Transverse colon (tissue), 4 donors: ENCODE measurements at regions not wholly inside any gene's neighbourhood (a gene's known extent, or its start where the extent isn't known, plus 50 kb on each side); places are given as distances from the start of the nearest gene placed in this dataset.

Experiments used
- DNase-seq: peaks from one replicate; pipeline ENCODE4 v3.0.0-alpha.2; 2019
- H3K27ac ChIP-seq, 4 donors: fragments of 200-600 bp; sonication (generic); 2 replicates each; pipeline ENCODE4 v1.5.1; 2016 to 2018; ENCODE audit warnings: inconsistent platforms in 4 of 4
- H3K27me3 ChIP-seq: fragments of 200-600 bp; sonication (generic); 2 replicates; pipeline ENCODE4 v1.5.1; 2017; ENCODE audit warnings: inconsistent platforms
- H3K36me3 ChIP-seq, 4 donors: fragments of 200-600 bp; sonication (generic); 2 replicates each; pipeline ENCODE4 v1.5.1; 2017 to 2019; ENCODE audit warnings: inconsistent platforms in 4 of 4
- H3K4me1 ChIP-seq, 4 donors: fragments of 200-600 bp; sonication (generic); 2 replicates each; pipeline ENCODE4 v1.5.1; 2017 to 2020; ENCODE audit warnings: inconsistent platforms in 4 of 4
- H3K4me3 ChIP-seq, 4 donors: fragments of 200-600 bp; sonication (generic); 1 replicate in 1 of 4; 2 replicates in 3 of 4; pipeline versions ENCODE4 v1.5.1 to v1.6.1; 2017 to 2019; ENCODE audit warnings: inconsistent platforms in 4 of 4
- H3K9me3 ChIP-seq, 2 donors: fragments of 200-600 bp; sonication (generic); 2 replicates each; pipeline ENCODE4 v1.5.1; 2017 to 2019; ENCODE audit warnings: inconsistent platforms in 2 of 2
- EP300 ChIP-seq: sonication (generic); formaldehyde crosslinking; IDR thresholded peaks from one replicate; pipeline ENCODE4 v1.6.1; 2017; ENCODE audit warnings: antibody characterized with exemption, low read depth
- POLR2A ChIP-seq: fragments of 450-650 bp; IDR thresholded peaks from one replicate; pipeline ENCODE4 v1.6.1; 2016; ENCODE audit warnings: antibody characterized with exemption, mild to moderate bottlenecking, moderate library complexity
- POLR2AphosphoS5 ChIP-seq, 3 donors: sonication (generic); formaldehyde crosslinking; IDR thresholded peaks; one replicate each; pipeline ENCODE4 v1.6.1; 2016; ENCODE audit warnings: antibody characterized with exemption in 3 of 3
- WGBS, 2 donors: methylation state at CpG; one replicate each; pipeline ENCODE4 v1.1.5; 2018; ENCODE audit warnings: low coverage in 1 of 2; 5-methylcytosine and 5-hydroxymethylcytosine counted together
- in situ Hi-C, 4 donors: fragments of 200-750 bp; cut with MboI; loops; one replicate each; pipeline versions ENCODE4 v1.15.0 to v1.15.1; 2017; ENCODE audit warnings: low sequenced_read_pairs in 3 of 4, low pct_ligation_motif_present in 1 of 4, low pct_unique_long_range_greater_than_20kb in 1 of 4
- intact Hi-C: fragments of 100-400 bp; cut with DNase I; formaldehyde crosslinking; loops from one replicate; pipeline ENCODE4 v1.15.1; 2023; ENCODE audit warnings: low total_unique reads
- TF ChIP-seq, protein P1 (sequence below), 5 experiments: fragments of 200-600 bp in 3 of 5; fragments of 450-650 bp in 2 of 5; sonication (generic) in 3 of 5; IDR thresholded peaks; 1 replicate in 2 of 5; 2 replicates in 3 of 5; pipeline ENCODE4 v1.5.1; 2016 to 2017; ENCODE audit warnings: antibody characterized with exemption in 5 of 5, inconsistent platforms in 3 of 5, mild to moderate bottlenecking in 2 of 5, moderate library complexity in 1 of 5

DNA sequence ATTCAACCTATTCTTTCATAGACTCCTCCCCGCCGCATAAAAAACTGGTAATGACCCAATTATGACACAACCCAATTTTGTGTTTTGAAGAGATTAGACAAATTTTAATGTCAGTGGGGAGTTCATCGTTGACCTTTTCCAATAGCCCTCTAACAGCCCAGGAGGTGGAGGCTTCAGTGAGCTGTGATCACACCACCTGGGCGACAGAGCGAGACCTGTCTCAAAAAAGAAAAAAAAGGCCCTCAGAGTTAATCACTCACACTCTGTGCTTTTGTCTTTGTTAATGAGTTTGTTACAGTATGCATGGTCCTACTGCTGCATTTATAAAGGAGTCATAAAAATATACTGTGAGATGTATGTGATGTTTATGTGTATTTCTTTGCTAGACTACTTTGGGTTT, 510.6 kb downstream of the CPS1 start:
- no peak for DNase-seq
- H3K27ac ChIP-seq = no peak overlapping the region
- H3K4me1 ChIP-seq = no peaks in the 10 kb centered on the region
- in situ Hi-C loops (no loop called here), intact Hi-C loops (no loop called here)
- no peak overlapping the region for H3K4me3 ChIP-seq
- H3K9me3 ChIP-seq = no peaks in the 10 kb centered on the region
- no peaks in the 10 kb centered on the region for H3K27me3 ChIP-seq
- 89 to 93% methylated on average over 5 of the region's 5 CpGs for WGBS, 2 donors
- no peak for TF ChIP-seq POLR2AphosphoS5 (IDR thresholded peaks at IDR 0.05)
- H3K36me3 ChIP-seq = no peaks in the 10 kb centered on the region

DNA sequence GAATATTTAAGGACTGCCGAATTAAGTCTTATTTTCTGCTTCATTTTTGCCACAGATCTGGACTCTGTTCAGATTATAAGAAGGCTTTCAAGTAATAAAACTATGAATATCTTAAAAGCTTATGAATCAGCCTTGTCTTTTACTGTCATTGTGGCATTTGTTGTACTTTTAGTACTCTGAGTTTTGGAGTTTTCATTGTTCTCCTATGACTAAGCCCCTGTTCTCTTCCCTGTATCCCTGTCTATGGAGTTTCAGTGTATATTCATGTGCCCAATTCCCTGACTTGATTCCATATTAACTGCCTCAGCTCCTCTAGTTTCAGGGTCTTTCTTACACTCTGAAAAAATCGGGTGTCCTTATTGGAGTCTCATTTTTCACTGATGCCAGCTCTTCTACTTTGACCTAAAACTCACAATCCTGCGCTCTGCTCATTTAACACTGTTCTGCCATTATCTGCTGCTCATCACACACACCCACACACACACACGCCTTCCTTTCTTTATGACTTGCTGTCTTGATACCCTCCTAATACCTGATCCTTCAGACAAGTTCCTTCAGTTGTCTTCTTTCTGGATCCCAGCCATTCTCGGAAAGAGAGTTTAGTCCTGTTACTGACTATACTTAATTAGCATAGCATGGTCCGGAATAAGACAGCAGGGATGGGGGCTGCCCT, 511.8 kb downstream of the CPS1 start:
- intact Hi-C loops (no loop called here), in situ Hi-C loops (no loop called here)
- no peaks in the 10 kb centered on the region for H3K27me3 ChIP-seq
- 65 to 68% methylated on average over 6 of the region's 6 CpGs for WGBS, 2 donors
- no peak overlapping the region for H3K4me3 ChIP-seq
- DNase-seq = no peak
- no peaks in the 10 kb centered on the region for H3K4me1 ChIP-seq
- no peaks in the 10 kb centered on the region for H3K36me3 ChIP-seq
- no peaks in the 10 kb centered on the region for H3K9me3 ChIP-seq
- no peak for TF ChIP-seq EP300
- no peak for TF ChIP-seq POLR2AphosphoS5 (IDR thresholded peaks at IDR 0.05)
- TF ChIP-seq, protein P1, sequence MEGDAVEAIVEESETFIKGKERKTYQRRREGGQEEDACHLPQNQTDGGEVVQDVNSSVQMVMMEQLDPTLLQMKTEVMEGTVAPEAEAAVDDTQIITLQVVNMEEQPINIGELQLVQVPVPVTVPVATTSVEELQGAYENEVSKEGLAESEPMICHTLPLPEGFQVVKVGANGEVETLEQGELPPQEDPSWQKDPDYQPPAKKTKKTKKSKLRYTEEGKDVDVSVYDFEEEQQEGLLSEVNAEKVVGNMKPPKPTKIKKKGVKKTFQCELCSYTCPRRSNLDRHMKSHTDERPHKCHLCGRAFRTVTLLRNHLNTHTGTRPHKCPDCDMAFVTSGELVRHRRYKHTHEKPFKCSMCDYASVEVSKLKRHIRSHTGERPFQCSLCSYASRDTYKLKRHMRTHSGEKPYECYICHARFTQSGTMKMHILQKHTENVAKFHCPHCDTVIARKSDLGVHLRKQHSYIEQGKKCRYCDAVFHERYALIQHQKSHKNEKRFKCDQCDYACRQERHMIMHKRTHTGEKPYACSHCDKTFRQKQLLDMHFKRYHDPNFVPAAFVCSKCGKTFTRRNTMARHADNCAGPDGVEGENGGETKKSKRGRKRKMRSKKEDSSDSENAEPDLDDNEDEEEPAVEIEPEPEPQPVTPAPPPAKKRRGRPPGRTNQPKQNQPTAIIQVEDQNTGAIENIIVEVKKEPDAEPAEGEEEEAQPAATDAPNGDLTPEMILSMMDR (IDR thresholded peaks at IDR 0.05) = no peak
- TF ChIP-seq POLR2A = no peak
- H3K27ac ChIP-seq = no peak overlapping the region

DNA sequence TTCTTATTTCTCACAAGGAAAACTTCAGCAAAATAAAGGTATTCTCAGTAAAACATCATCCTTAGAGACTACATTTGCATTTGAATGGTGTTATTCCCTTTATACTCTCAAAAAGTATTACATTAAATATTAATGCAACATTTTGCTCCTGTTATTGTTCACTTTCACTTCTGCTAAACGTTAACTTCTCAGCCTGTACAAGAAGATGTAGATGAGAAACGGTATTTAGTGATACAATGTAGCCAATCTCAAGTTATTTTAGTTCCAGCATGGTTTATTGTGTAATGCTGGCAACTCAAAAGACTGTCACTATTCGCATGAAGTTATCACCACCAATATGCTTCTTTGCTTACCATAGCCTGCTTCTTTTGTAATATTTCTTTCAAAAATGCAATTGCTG, 514.1 kb downstream of the CPS1 start:
- intact Hi-C loops = no loop called here
- Histone ChIP-seq H3K4me1 (no peaks in the 10 kb centered on the region), H3K9me3 (no peaks in the 10 kb centered on the region), H3K27me3 (no peaks in the 10 kb centered on the region), H3K27ac (no peak overlapping the region), H3K4me3 (no peak overlapping the region), H3K36me3 (no peaks in the 10 kb centered on the region)
- in situ Hi-C loops = no loop called here
- WGBS, 2 donors = 61 to 69% methylated on average over 3 of the region's 3 CpGs
- DNase-seq = no peak
- TF ChIP-seq, protein P1 (IDR thresholded peaks at IDR 0.05) = no peak
- TF ChIP-seq POLR2AphosphoS5 (IDR thresholded peaks at IDR 0.05) = no peak
- no peak for TF ChIP-seq EP300

DNA sequence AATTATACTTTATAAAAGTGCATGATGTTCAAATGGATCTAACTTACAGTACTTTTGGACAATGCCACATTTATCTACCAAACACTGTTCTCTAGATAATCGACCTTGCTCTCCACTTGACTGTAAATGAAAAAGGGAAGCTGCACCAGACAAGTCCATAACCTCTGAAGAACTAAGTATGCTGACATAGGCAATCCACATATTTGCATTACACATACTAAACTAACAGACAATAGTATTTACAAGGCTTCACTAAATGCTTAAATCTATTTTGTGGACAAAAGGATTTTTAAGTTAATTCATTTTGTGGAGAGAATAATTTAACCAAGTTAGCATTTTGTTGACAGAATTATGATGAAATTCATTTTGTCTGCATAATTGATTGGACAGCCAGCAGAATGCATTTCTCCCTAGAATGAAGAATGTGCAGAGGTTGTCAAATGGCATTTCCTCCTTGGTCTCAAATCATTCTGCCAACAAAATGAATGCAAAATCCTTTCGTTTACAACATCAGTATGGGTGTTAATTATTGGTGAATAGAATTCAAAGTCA, 520.9 kb downstream of the CPS1 start:
- H3K27me3 ChIP-seq = no peaks in the 10 kb centered on the region
- H3K4me3 ChIP-seq = no peak overlapping the region
- no peaks in the 10 kb centered on the region for H3K4me1 ChIP-seq
- intact Hi-C loops = no loop called here
- no peaks in the 10 kb centered on the region for H3K36me3 ChIP-seq
- no peak for DNase-seq
- in situ Hi-C loops = no loop called here
- no peak overlapping the region for H3K27ac ChIP-seq
- no peaks in the 10 kb centered on the region for H3K9me3 ChIP-seq
- TF ChIP-seq, protein P1 (IDR thresholded peaks at IDR 0.05) = no peak
- TF ChIP-seq POLR2A (no peak), EP300 (no peak), POLR2AphosphoS5 (IDR thresholded peaks at IDR 0.05) (no peak)
- 42 to 53% methylated on average over 2 of the region's 2 CpGs for WGBS, 2 donors

DNA sequence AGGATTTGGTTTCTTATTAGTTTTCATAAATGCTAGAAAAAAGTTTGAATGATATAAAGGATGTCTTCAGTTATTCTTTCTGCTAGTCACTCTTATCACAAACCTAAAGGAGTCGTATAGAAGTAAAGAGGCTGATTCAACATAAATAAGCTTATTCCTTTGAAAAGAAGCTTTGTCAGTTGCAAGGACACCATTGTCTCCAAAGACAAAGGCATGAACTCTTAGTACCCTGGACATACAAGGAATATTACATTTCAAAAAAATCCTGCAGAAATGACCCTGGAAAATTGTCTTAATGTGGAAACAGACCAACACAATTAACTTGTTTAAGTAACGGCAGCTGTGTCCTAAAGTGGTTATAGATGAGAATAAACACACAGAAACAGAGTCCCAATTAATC, 528.0 kb downstream of the CPS1 start:
- Histone ChIP-seq H3K27ac (no peak overlapping the region), H3K4me1 (no peaks in the 10 kb centered on the region), H3K4me3 (no peak overlapping the region), H3K36me3 (no peaks in the 10 kb centered on the region), H3K27me3 (no peaks in the 10 kb centered on the region), H3K9me3 (no peaks in the 10 kb centered on the region)
- DNase-seq = no peak
- in situ Hi-C loops = no loop called here
- 73 to 76% methylated on average over 2 of the region's 2 CpGs for WGBS, 2 donors
- intact Hi-C loops = no loop called here
- TF ChIP-seq POLR2AphosphoS5 (IDR thresholded peaks at IDR 0.05) = no peak
- TF ChIP-seq, protein P1 (IDR thresholded peaks at IDR 0.05) = no peak
- no peak for TF ChIP-seq EP300
- no peak for TF ChIP-seq POLR2A
